Stimulated activated CD8-positive, alpha-beta memory T cell treated with anti-CD3 and anti-CD28 coated beads, Interleukin-4, amount 100 ng/mL, for 24 hours (primary cell): ENCODE measurements at regions not wholly inside any gene's neighbourhood (a gene's known extent, or its start where the extent isn't known, plus 50 kb on each side); places are given as distances from the start of the nearest gene placed in this dataset.

ENCODE experiments used
- DNase-seq: peaks from one replicate; pipeline ENCODE4 v3.0.0-alpha.2; 2020; ENCODE audit warnings: low read depth

- DNase-seq: peak; percentile 41
Measured at GRCh38 chr2:8090748-8091700, 590.8 kb upstream of the ID2 start.

- DNase-seq: no peak
Measured at GRCh38 chr2:8094526-8094925, 587.3 kb upstream of the ID2 start.

GRCh38 chr2:8095978-8096377 lies 585.9 kb upstream of the ID2 start:
- DNase-seq: no peak

GRCh38 chr2:8096484-8096883 lies 585.4 kb upstream of the ID2 start:
- no peak for DNase-seq

GRCh38 chr2:8098476-8099266 lies 583.2 kb upstream of the ID2 start:
- no peak for DNase-seq

- DNase-seq: no peak
Measured at GRCh38 chr2:8099267-8099582, 582.6 kb upstream of the ID2 start.

- DNase-seq: no peak
Measured at GRCh38 chr2:8101614-8102277, 580.1 kb upstream of the ID2 start.

GRCh38 chr2:8102470-8102869 lies 579.4 kb upstream of the ID2 start:
- DNase-seq: no peak

- DNase-seq: no peak
Measured at GRCh38 chr2:8103085-8103708, 578.7 kb upstream of the ID2 start.

GRCh38 chr2:8107150-8107549 lies 574.7 kb upstream of the ID2 start:
- DNase-seq: no peak

- no peak for DNase-seq
Measured at GRCh38 chr2:8107621-8108378, 574.1 kb upstream of the ID2 start.

- no peak for DNase-seq
Measured at GRCh38 chr2:8110716-8111115, 571.1 kb upstream of the ID2 start.

- no peak for DNase-seq
Measured at GRCh38 chr2:8111193-8111592, 570.7 kb upstream of the ID2 start.

- no peak for DNase-seq
Measured at GRCh38 chr2:8115456-8115855, 566.4 kb upstream of the ID2 start.

- no peak for DNase-seq
Measured at GRCh38 chr2:8115966-8116365, 565.9 kb upstream of the ID2 start.

- no peak for DNase-seq
Measured at GRCh38 chr2:8116661-8117060, 565.2 kb upstream of the ID2 start.

GRCh38 chr2:8118940-8119781 lies 562.7 kb upstream of the ID2 start:
- DNase-seq: no peak

- DNase-seq: no peak
Measured at GRCh38 chr2:8119782-8120505, 561.9 kb upstream of the ID2 start.

- DNase-seq: no peak
Measured at GRCh38 chr2:8120506-8120860, 561.4 kb upstream of the ID2 start.
